ENCODE measurements at regions not wholly inside any gene's neighbourhood (a gene's known extent, or its start where the extent isn't known, plus 50 kb on each side); places are given as distances from the start of the nearest gene placed in this dataset.

- TF ChIP-seq CREB5 (CRISPR knock-in tag; IDR thresholded peaks at IDR 0.05; ENCODE audit: low read depth) = no peak
- TF ChIP-seq BACH2 (CRISPR knock-in tag; IDR thresholded peaks at IDR 0.05; ENCODE audit: borderline replicate concordance) = no peak
- TF ChIP-seq ZFP30 (CRISPR knock-in tag; IDR thresholded peaks at IDR 0.05) = no peak
- no peak for TF ChIP-seq GLIS3 (CRISPR knock-in tag; IDR thresholded peaks at IDR 0.05)
- TF ChIP-seq PPARA (CRISPR knock-in tag; IDR thresholded peaks at IDR 0.05; ENCODE audit: borderline replicate concordance) = no peak
- TF ChIP-seq TSHZ2 (CRISPR knock-in tag; IDR thresholded peaks at IDR 0.05) = no peak
- TF ChIP-seq PATZ1 (CRISPR knock-in tag; IDR thresholded peaks at IDR 0.05; ENCODE audit: borderline replicate concordance) = no peak
- no peak for TF ChIP-seq SNAI2 (CRISPR knock-in tag; IDR thresholded peaks at IDR 0.05)
- no peak for TF ChIP-seq OSR1 (CRISPR knock-in tag; IDR thresholded peaks at IDR 0.05)
These were observed 122.2 kb downstream of the CXCL12 start for GRCh38 chr10:44262551-44263251.

Measured in SK-N-SH treated with all-trans-retinoic acid at 6 μM for 48 hours (cell line).